ENCODE measurements at regions not wholly inside any gene's neighbourhood (a gene's known extent, or its start where the extent isn't known, plus 50 kb on each side); places are given as distances from the start of the nearest gene placed in this dataset.

DNA sequence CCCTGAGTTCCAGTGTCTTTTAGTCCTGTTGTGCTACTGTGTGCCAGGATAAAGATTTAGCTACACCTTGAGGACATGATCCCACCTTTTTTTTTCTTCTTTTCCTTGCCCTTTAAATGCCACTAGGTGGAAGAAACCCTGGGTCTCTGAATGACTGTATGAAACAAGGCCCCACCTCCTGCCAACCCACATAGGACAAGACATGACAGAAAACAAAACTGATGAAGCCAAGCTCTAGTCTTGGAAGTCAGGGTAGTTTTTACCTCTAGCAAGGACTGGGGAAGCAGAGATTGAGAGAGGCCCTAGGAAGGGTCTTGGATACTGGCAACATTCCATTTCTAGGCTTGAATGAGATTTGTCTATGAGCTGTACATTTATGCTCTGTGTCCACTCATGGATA is 410.7 kb downstream of the MIAT start:
- TF ChIP-seq GATA2 (IDR thresholded peaks at IDR 0.05; ENCODE audit: low read depth, low read length) (no peak), GATA3 (IDR thresholded peaks at IDR 0.05; ENCODE audit: low read depth, low read length) (no peak)
